ENCODE measurements at regions not wholly inside any gene's neighbourhood (a gene's known extent, or its start where the extent isn't known, plus 50 kb on each side); places are given as distances from the start of the nearest gene placed in this dataset.

DNA sequence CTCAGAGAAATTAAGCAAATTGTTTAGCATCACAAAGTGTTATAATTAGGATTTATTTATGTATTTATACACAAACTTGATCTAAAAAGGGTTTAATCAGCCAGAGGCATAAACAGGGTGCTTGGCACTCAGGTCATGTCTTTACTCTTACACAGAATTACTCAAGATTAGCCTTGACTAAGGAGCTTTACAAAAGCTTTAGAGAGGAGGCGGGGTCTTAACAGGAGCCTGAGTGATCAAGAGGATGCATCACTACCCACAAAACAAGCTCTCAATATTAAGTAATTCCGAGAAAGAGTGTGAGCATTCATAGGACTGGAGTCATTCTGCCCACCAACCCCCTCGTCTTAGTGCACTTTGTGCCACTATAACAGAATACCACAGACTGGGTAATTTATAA, 103.0 kb downstream of the SPATA19 start:
- TF ChIP-seq, protein P1, sequence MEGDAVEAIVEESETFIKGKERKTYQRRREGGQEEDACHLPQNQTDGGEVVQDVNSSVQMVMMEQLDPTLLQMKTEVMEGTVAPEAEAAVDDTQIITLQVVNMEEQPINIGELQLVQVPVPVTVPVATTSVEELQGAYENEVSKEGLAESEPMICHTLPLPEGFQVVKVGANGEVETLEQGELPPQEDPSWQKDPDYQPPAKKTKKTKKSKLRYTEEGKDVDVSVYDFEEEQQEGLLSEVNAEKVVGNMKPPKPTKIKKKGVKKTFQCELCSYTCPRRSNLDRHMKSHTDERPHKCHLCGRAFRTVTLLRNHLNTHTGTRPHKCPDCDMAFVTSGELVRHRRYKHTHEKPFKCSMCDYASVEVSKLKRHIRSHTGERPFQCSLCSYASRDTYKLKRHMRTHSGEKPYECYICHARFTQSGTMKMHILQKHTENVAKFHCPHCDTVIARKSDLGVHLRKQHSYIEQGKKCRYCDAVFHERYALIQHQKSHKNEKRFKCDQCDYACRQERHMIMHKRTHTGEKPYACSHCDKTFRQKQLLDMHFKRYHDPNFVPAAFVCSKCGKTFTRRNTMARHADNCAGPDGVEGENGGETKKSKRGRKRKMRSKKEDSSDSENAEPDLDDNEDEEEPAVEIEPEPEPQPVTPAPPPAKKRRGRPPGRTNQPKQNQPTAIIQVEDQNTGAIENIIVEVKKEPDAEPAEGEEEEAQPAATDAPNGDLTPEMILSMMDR (IDR thresholded peaks at IDR 0.05): no peak
- TF ChIP-seq SIN3A (IDR thresholded peaks at IDR 0.05; ENCODE audit: borderline replicate concordance, insufficient read depth, low read depth, low read length) (no peak), POLR2AphosphoS5 (IDR thresholded peaks at IDR 0.05; ENCODE audit: low read depth, low read length) (no peak), TCF7L2 (IDR thresholded peaks at IDR 0.05; ENCODE audit: low read depth, low read length) (no peak)
- TF ChIP-seq, protein P2, sequence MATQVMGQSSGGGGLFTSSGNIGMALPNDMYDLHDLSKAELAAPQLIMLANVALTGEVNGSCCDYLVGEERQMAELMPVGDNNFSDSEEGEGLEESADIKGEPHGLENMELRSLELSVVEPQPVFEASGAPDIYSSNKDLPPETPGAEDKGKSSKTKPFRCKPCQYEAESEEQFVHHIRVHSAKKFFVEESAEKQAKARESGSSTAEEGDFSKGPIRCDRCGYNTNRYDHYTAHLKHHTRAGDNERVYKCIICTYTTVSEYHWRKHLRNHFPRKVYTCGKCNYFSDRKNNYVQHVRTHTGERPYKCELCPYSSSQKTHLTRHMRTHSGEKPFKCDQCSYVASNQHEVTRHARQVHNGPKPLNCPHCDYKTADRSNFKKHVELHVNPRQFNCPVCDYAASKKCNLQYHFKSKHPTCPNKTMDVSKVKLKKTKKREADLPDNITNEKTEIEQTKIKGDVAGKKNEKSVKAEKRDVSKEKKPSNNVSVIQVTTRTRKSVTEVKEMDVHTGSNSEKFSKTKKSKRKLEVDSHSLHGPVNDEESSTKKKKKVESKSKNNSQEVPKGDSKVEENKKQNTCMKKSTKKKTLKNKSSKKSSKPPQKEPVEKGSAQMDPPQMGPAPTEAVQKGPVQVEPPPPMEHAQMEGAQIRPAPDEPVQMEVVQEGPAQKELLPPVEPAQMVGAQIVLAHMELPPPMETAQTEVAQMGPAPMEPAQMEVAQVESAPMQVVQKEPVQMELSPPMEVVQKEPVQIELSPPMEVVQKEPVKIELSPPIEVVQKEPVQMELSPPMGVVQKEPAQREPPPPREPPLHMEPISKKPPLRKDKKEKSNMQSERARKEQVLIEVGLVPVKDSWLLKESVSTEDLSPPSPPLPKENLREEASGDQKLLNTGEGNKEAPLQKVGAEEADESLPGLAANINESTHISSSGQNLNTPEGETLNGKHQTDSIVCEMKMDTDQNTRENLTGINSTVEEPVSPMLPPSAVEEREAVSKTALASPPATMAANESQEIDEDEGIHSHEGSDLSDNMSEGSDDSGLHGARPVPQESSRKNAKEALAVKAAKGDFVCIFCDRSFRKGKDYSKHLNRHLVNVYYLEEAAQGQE (IDR thresholded peaks at IDR 0.05; ENCODE audit: insufficient read depth in 1 of 2, low read depth in 2 of 2, low read length in 1 of 2): no peak

All from Panc1 (cell line).